Uterus (tissue), 2 donors: ENCODE measurements at regions not wholly inside any gene's neighbourhood (a gene's known extent, or its start where the extent isn't known, plus 50 kb on each side); places are given as distances from the start of the nearest gene placed in this dataset.

ENCODE experiments used
- CTCF ChIP-seq, 4 experiments: fragments of 200-600 bp in 2 of 4; fragments of 450-650 bp in 2 of 4; sonication (generic) in 2 of 4; IDR thresholded peaks; one replicate each; pipeline ENCODE4 v1.5.1; 2016 to 2019; ENCODE audit warnings: antibody characterized with exemption in 4 of 4, mild to moderate bottlenecking in 2 of 4, moderate library complexity in 1 of 4
- POLR2A ChIP-seq, 2 donors: fragments of 450-650 bp; IDR thresholded peaks; one replicate each; pipeline ENCODE4 v1.6.1; 2016; ENCODE audit warnings: antibody characterized with exemption in 2 of 2, mild to moderate bottlenecking in 1 of 2, moderate library complexity in 1 of 2

- TF ChIP-seq CTCF (IDR thresholded peaks at IDR 0.05): no peak
- no peak for TF ChIP-seq POLR2A (IDR thresholded peaks at IDR 0.05)
These were observed 220.1 kb downstream of the FOXL1 start for GRCh38 chr16:86798247-86799041.
